ENCODE measurements at regions not wholly inside any gene's neighbourhood (a gene's known extent, or its start where the extent isn't known, plus 50 kb on each side); places are given as distances from the start of the nearest gene placed in this dataset.

- DNase-seq (ENCODE audit: low read depth, low spot score) = no peak
- Histone ChIP-seq H3K27me3 (ENCODE audit: control insufficient read depth, insufficient read depth, low read length) (no peaks in the 10 kb centered on the region), H3K9me3 (ENCODE audit: control insufficient read depth, insufficient read depth, low read length) (no peaks in the 10 kb centered on the region), H3K4me3 (ENCODE audit: low read length) (no peak overlapping the region), H3K4me1 (ENCODE audit: control insufficient read depth, insufficient read depth, low read length) (no peaks in the 10 kb centered on the region), H3K36me3 (ENCODE audit: control insufficient read depth, insufficient read depth, low read length) (no peaks in the 10 kb centered on the region), H3K27ac (ENCODE audit: low read length) (no peak overlapping the region)
- no CpG with 5 or more reads among the region's 10 CpGs for WGBS (ENCODE audit: insufficient coverage, insufficient read length)
Measured at GRCh38 chr20:48147311-48147710, 362.0 kb upstream of the SULF2 start.

GRCh38 chr20:48146877-48147276 lies 361.6 kb upstream of the SULF2 start:
- Histone ChIP-seq H3K27ac (ENCODE audit: low read length) (no peak overlapping the region), H3K4me3 (ENCODE audit: low read length) (no peak overlapping the region), H3K4me1 (ENCODE audit: control insufficient read depth, insufficient read depth, low read length) (no peaks in the 10 kb centered on the region), H3K9me3 (ENCODE audit: control insufficient read depth, insufficient read depth, low read length) (no peaks in the 10 kb centered on the region), H3K27me3 (ENCODE audit: control insufficient read depth, insufficient read depth, low read length) (no peaks in the 10 kb centered on the region), H3K36me3 (ENCODE audit: control insufficient read depth, insufficient read depth, low read length) (no peaks in the 10 kb centered on the region)
- WGBS (ENCODE audit: insufficient coverage, insufficient read length) = no CpG with 5 or more reads among the region's 7 CpGs
- DNase-seq (ENCODE audit: low read depth, low spot score) = no peak

GRCh38 chr20:48146308-48146707 lies 361.0 kb upstream of the SULF2 start:
- Histone ChIP-seq H3K4me3 (ENCODE audit: low read length) (no peak overlapping the region), H3K4me1 (ENCODE audit: control insufficient read depth, insufficient read depth, low read length) (no peaks in the 10 kb centered on the region), H3K27me3 (ENCODE audit: control insufficient read depth, insufficient read depth, low read length) (no peaks in the 10 kb centered on the region), H3K36me3 (ENCODE audit: control insufficient read depth, insufficient read depth, low read length) (no peaks in the 10 kb centered on the region), H3K27ac (ENCODE audit: low read length) (no peak overlapping the region), H3K9me3 (ENCODE audit: control insufficient read depth, insufficient read depth, low read length) (peaks cover 2% of the 10 kb centered on the region; the same call in 1 of the 2 replicates)
- DNase-seq (ENCODE audit: low read depth, low spot score) = no peak
- WGBS (ENCODE audit: insufficient coverage, insufficient read length) = no CpG with 5 or more reads among the region's 3 CpGs

GRCh38 chr20:48143435-48144081 lies 358.3 kb upstream of the SULF2 start:
- H3K36me3 ChIP-seq (ENCODE audit: control insufficient read depth, insufficient read depth, low read length) = no peaks in the 10 kb centered on the region
- H3K27me3 ChIP-seq (ENCODE audit: control insufficient read depth, insufficient read depth, low read length) = no peaks in the 10 kb centered on the region
- no peak for DNase-seq (ENCODE audit: low read depth, low spot score)
- H3K4me3 ChIP-seq (ENCODE audit: low read length) = no peak overlapping the region
- H3K9me3 ChIP-seq (ENCODE audit: control insufficient read depth, insufficient read depth, low read length) = peaks cover 2% of the 10 kb centered on the region
- no peak overlapping the region for H3K27ac ChIP-seq (ENCODE audit: low read length)
- no peaks in the 10 kb centered on the region for H3K4me1 ChIP-seq (ENCODE audit: control insufficient read depth, insufficient read depth, low read length)
- WGBS (ENCODE audit: insufficient coverage, insufficient read length) = no CpG with 5 or more reads among the region's 10 CpGs

GRCh38 chr20:48142516-48142773 lies 357.2 kb upstream of the SULF2 start:
- no peaks in the 10 kb centered on the region for H3K4me1 ChIP-seq (ENCODE audit: control insufficient read depth, insufficient read depth, low read length)
- no CpG with 5 or more reads among the region's 6 CpGs for WGBS (ENCODE audit: insufficient coverage, insufficient read length)
- no peaks in the 10 kb centered on the region for H3K36me3 ChIP-seq (ENCODE audit: control insufficient read depth, insufficient read depth, low read length)
- H3K4me3 ChIP-seq (ENCODE audit: low read length) = no peak overlapping the region
- no peak for DNase-seq (ENCODE audit: low read depth, low spot score)
- no peaks in the 10 kb centered on the region for H3K27me3 ChIP-seq (ENCODE audit: control insufficient read depth, insufficient read depth, low read length)
- no peak overlapping the region for H3K27ac ChIP-seq (ENCODE audit: low read length)
- peaks cover 2% of the 10 kb centered on the region for H3K9me3 ChIP-seq (ENCODE audit: control insufficient read depth, insufficient read depth, low read length)

- Histone ChIP-seq H3K9me3 (ENCODE audit: control insufficient read depth, insufficient read depth, low read length) (peaks cover 2% of the 10 kb centered on the region), H3K4me3 (ENCODE audit: low read length) (no peak overlapping the region), H3K27ac (ENCODE audit: low read length) (no peak overlapping the region), H3K4me1 (ENCODE audit: control insufficient read depth, insufficient read depth, low read length) (no peaks in the 10 kb centered on the region), H3K36me3 (ENCODE audit: control insufficient read depth, insufficient read depth, low read length) (no peaks in the 10 kb centered on the region), H3K27me3 (ENCODE audit: control insufficient read depth, insufficient read depth, low read length) (no peaks in the 10 kb centered on the region)
- no CpG with 5 or more reads among the region's 5 CpGs for WGBS (ENCODE audit: insufficient coverage, insufficient read length)
- no peak for DNase-seq (ENCODE audit: low read depth, low spot score)
Measured at GRCh38 chr20:48141660-48142515, 356.6 kb upstream of the SULF2 start.

- Histone ChIP-seq H3K27ac (ENCODE audit: low read length) (no peak overlapping the region), H3K4me3 (ENCODE audit: low read length) (no peak overlapping the region), H3K36me3 (ENCODE audit: control insufficient read depth, insufficient read depth, low read length) (no peaks in the 10 kb centered on the region), H3K9me3 (ENCODE audit: control insufficient read depth, insufficient read depth, low read length) (peaks cover 2% of the 10 kb centered on the region), H3K27me3 (ENCODE audit: control insufficient read depth, insufficient read depth, low read length) (no peaks in the 10 kb centered on the region), H3K4me1 (ENCODE audit: control insufficient read depth, insufficient read depth, low read length) (no peaks in the 10 kb centered on the region)
- no CpG with 5 or more reads among the region's 6 CpGs for WGBS (ENCODE audit: insufficient coverage, insufficient read length)
- no peak for DNase-seq (ENCODE audit: low read depth, low spot score)
Measured at GRCh38 chr20:48139262-48140041, 354.2 kb upstream of the SULF2 start.

GRCh38 chr20:48132834-48133233 lies 347.6 kb upstream of the SULF2 start:
- H3K27ac ChIP-seq (ENCODE audit: low read length) = no peak overlapping the region
- H3K4me1 ChIP-seq (ENCODE audit: control insufficient read depth, insufficient read depth, low read length) = no peaks in the 10 kb centered on the region
- no peaks in the 10 kb centered on the region for H3K9me3 ChIP-seq (ENCODE audit: control insufficient read depth, insufficient read depth, low read length)
- no peak overlapping the region for H3K4me3 ChIP-seq (ENCODE audit: low read length)
- H3K36me3 ChIP-seq (ENCODE audit: control insufficient read depth, insufficient read depth, low read length) = no peaks in the 10 kb centered on the region
- no peak for DNase-seq (ENCODE audit: low read depth, low spot score)
- no peaks in the 10 kb centered on the region for H3K27me3 ChIP-seq (ENCODE audit: control insufficient read depth, insufficient read depth, low read length)

GRCh38 chr20:48131581-48131980 lies 346.3 kb upstream of the SULF2 start:
- Histone ChIP-seq H3K27me3 (ENCODE audit: control insufficient read depth, insufficient read depth, low read length) (no peaks in the 10 kb centered on the region), H3K27ac (ENCODE audit: low read length) (no peak overlapping the region), H3K36me3 (ENCODE audit: control insufficient read depth, insufficient read depth, low read length) (no peaks in the 10 kb centered on the region), H3K9me3 (ENCODE audit: control insufficient read depth, insufficient read depth, low read length) (no peaks in the 10 kb centered on the region), H3K4me1 (ENCODE audit: control insufficient read depth, insufficient read depth, low read length) (no peaks in the 10 kb centered on the region), H3K4me3 (ENCODE audit: low read length) (no peak overlapping the region)
- no peak for DNase-seq (ENCODE audit: low read depth, low spot score)
- no CpG with 5 or more reads among the region's 3 CpGs for WGBS (ENCODE audit: insufficient coverage, insufficient read length)

- no peak overlapping the region for H3K27ac ChIP-seq (ENCODE audit: low read length)
- H3K4me1 ChIP-seq (ENCODE audit: control insufficient read depth, insufficient read depth, low read length) = no peaks in the 10 kb centered on the region
- H3K4me3 ChIP-seq (ENCODE audit: low read length) = no peak overlapping the region
- WGBS (ENCODE audit: insufficient coverage, insufficient read length) = no CpG with 5 or more reads among the region's 5 CpGs
- no peaks in the 10 kb centered on the region for H3K36me3 ChIP-seq (ENCODE audit: control insufficient read depth, insufficient read depth, low read length)
- DNase-seq (ENCODE audit: low read depth, low spot score) = no peak
- H3K27me3 ChIP-seq (ENCODE audit: control insufficient read depth, insufficient read depth, low read length) = no peaks in the 10 kb centered on the region
- no peaks in the 10 kb centered on the region for H3K9me3 ChIP-seq (ENCODE audit: control insufficient read depth, insufficient read depth, low read length)
Measured at GRCh38 chr20:48129345-48129942, 344.2 kb upstream of the SULF2 start.
